GM12878 (cell line): ENCODE measurements at regions not wholly inside any gene's neighbourhood (a gene's known extent, or its start where the extent isn't known, plus 50 kb on each side); places are given as distances from the start of the nearest gene placed in this dataset.
A peak's percentile ranks its signal among the peaks of the same experiment; 100 is the strongest.

Experiments
- CEBPB ChIP-seq, 2 experiments: fragments of 150-350 bp in 1 of 2; IDR thresholded peaks; 2 replicates each; pipeline ENCODE4 v1.6.1; 2012 to 2014; ENCODE audit warnings: low read depth in 2 of 2, low read length in 2 of 2, borderline replicate concordance in 1 of 2, inconsistent platforms in 1 of 2
- IKZF2 ChIP-seq, 2 experiments: fragments of 450-650 bp; IDR thresholded peaks; 2 replicates each; pipeline ENCODE4 v1.6.1; 2017; ENCODE audit warnings: mild to moderate bottlenecking in 2 of 2, moderate library complexity in 2 of 2
- IRF4 ChIP-seq: IDR thresholded peaks from 2 replicates; pipeline ENCODE4 v1.6.1; 2011; ENCODE audit warnings: low read depth, low read length
- NR2C1 ChIP-seq: fragments of 450-650 bp; IDR thresholded peaks from 2 replicates; pipeline ENCODE4 v1.6.1; 2017; ENCODE audit warnings: antibody characterized with exemption, mild to moderate bottlenecking, moderate library complexity
- POU2F2 ChIP-seq: IDR thresholded peaks from 3 replicates; pipeline ENCODE4 v1.6.1; 2011; ENCODE audit warnings: low read depth, mild to moderate bottlenecking, low read length, borderline replicate concordance
- SRF ChIP-seq, 2 experiments: IDR thresholded peaks; 2 replicates each; pipeline ENCODE4 v1.6.1; 2011; ENCODE audit warnings: low read depth in 2 of 2, low read length in 2 of 2, mild to moderate bottlenecking in 1 of 2, moderate library complexity in 1 of 2
- SUZ12 ChIP-seq: fragments of 200-600 bp; sonication (generic); IDR thresholded peaks from one replicate; pipeline ENCODE4 v1.6.1; 2018; ENCODE audit warnings: antibody characterized with exemption, mild to moderate bottlenecking; ENCODE audit not compliant: unreplicated experiment
- TF ChIP-seq, protein P1 (sequence below): fragments of 450-650 bp; IDR thresholded peaks from 2 replicates; pipeline ENCODE4 v1.6.1; 2017; ENCODE audit warnings: low read depth, mild to moderate bottlenecking, moderate library complexity
- TF ChIP-seq, protein P2 (sequence below): IDR thresholded peaks from 2 replicates; pipeline ENCODE4 v1.6.1; 2012; ENCODE audit warnings: improper control_type of control experiment, low read depth, low read length; ENCODE audit not compliant: insufficient replicate concordance
- TF ChIP-seq, protein P3 (sequence below): IDR thresholded peaks from 2 replicates; pipeline ENCODE4 v1.6.1; 2011; ENCODE audit warnings: borderline replicate concordance, low read depth, mild to moderate bottlenecking, moderate library complexity, low read length; ENCODE audit not compliant: insufficient read depth, poor library complexity, severe bottlenecking

DNA sequence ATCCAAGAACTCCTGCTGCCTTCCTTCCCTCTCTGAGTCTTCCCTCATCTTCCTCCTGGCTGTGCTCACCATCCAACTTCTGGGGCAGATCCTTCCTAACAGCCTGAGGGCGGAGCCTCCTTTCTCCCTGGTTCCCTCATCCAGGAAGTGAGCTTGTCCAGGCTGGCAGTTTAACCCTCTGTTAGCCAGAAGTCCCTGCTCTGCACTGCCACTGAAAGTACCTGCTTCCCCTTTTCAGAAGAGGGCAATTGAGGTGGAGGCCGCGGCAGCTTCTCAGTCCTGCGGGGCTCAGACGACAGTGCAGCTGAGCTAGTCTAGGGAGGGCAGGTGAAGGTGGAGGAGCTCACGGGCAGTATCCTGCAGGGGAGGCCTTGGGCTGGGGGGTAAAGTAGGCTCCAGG, 149.1 kb downstream of the FCRL5 start (continued):
- TF ChIP-seq, protein P1, sequence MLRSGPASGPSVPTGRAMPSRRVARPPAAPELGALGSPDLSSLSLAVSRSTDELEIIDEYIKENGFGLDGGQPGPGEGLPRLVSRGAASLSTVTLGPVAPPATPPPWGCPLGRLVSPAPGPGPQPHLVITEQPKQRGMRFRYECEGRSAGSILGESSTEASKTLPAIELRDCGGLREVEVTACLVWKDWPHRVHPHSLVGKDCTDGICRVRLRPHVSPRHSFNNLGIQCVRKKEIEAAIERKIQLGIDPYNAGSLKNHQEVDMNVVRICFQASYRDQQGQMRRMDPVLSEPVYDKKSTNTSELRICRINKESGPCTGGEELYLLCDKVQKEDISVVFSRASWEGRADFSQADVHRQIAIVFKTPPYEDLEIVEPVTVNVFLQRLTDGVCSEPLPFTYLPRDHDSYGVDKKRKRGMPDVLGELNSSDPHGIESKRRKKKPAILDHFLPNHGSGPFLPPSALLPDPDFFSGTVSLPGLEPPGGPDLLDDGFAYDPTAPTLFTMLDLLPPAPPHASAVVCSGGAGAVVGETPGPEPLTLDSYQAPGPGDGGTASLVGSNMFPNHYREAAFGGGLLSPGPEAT, result peak; percentile 84
- TF ChIP-seq POU2F2, result no peak
- TF ChIP-seq IKZF2 (IDR thresholded peaks at IDR 0.05), result peak; percentile 96 to 97
- peak; percentile 77 for TF ChIP-seq IRF4
- TF ChIP-seq, protein P2, sequence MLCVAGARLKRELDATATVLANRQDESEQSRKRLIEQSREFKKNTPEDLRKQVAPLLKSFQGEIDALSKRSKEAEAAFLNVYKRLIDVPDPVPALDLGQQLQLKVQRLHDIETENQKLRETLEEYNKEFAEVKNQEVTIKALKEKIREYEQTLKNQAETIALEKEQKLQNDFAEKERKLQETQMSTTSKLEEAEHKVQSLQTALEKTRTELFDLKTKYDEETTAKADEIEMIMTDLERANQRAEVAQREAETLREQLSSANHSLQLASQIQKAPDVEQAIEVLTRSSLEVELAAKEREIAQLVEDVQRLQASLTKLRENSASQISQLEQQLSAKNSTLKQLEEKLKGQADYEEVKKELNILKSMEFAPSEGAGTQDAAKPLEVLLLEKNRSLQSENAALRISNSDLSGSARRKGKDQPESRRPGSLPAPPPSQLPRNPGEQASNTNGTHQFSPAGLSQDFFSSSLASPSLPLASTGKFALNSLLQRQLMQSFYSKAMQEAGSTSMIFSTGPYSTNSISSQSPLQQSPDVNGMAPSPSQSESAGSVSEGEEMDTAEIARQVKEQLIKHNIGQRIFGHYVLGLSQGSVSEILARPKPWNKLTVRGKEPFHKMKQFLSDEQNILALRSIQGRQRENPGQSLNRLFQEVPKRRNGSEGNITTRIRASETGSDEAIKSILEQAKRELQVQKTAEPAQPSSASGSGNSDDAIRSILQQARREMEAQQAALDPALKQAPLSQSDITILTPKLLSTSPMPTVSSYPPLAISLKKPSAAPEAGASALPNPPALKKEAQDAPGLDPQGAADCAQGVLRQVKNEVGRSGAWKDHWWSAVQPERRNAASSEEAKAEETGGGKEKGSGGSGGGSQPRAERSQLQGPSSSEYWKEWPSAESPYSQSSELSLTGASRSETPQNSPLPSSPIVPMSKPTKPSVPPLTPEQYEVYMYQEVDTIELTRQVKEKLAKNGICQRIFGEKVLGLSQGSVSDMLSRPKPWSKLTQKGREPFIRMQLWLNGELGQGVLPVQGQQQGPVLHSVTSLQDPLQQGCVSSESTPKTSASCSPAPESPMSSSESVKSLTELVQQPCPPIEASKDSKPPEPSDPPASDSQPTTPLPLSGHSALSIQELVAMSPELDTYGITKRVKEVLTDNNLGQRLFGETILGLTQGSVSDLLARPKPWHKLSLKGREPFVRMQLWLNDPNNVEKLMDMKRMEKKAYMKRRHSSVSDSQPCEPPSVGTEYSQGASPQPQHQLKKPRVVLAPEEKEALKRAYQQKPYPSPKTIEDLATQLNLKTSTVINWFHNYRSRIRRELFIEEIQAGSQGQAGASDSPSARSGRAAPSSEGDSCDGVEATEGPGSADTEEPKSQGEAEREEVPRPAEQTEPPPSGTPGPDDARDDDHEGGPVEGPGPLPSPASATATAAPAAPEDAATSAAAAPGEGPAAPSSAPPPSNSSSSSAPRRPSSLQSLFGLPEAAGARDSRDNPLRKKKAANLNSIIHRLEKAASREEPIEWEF, result no peak
- TF ChIP-seq SRF (IDR thresholded peaks at IDR 0.05; ENCODE audit: low read depth in 2 of 2, low read length in 2 of 2), result no peak
- TF ChIP-seq NR2C1, result no peak
- TF ChIP-seq, protein P3, sequence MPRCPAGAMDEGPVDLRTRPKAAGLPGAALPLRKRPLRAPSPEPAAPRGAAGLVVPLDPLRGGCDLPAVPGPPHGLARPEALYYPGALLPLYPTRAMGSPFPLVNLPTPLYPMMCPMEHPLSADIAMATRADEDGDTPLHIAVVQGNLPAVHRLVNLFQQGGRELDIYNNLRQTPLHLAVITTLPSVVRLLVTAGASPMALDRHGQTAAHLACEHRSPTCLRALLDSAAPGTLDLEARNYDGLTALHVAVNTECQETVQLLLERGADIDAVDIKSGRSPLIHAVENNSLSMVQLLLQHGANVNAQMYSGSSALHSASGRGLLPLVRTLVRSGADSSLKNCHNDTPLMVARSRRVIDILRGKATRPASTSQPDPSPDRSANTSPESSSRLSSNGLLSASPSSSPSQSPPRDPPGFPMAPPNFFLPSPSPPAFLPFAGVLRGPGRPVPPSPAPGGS, result no peak
- no peak for TF ChIP-seq CEBPB (IDR thresholded peaks at IDR 0.05; ENCODE audit: borderline replicate concordance in 1 of 2, low read depth in 2 of 2, low read length in 2 of 2)
- no peak for TF ChIP-seq SUZ12
